Nephron progenitor cell (in vitro differentiated cells): ENCODE measurements at regions not wholly inside any gene's neighbourhood (a gene's known extent, or its start where the extent isn't known, plus 50 kb on each side); places are given as distances from the start of the nearest gene placed in this dataset.

ENCODE experiments used
- DNase-seq: peaks from one replicate; pipeline ENCODE4 v3.0.0; 2021
- H3K27ac Mint-ChIP-seq: 2 replicates; pipeline ENCODE4 v1.8.0; 2021; ENCODE audit warnings: mild to moderate bottlenecking, moderate library complexity, mixed read lengths
- H3K27me3 Mint-ChIP-seq: 2 replicates; pipeline ENCODE4 v1.8.0; 2021; ENCODE audit warnings: mild to moderate bottlenecking, low read depth, mixed read lengths; ENCODE audit not compliant: poor library complexity
- H3K36me3 Mint-ChIP-seq: 2 replicates; pipeline ENCODE4 v1.8.0; 2021; ENCODE audit warnings: low read depth, mixed read lengths
- H3K4me1 Mint-ChIP-seq: 2 replicates; pipeline ENCODE4 v1.8.0; 2021; ENCODE audit warnings: mixed read lengths
- H3K4me3 Mint-ChIP-seq: 2 replicates; pipeline ENCODE4 v1.8.0; 2021; ENCODE audit warnings: mild to moderate bottlenecking, moderate library complexity, mixed read lengths
- H3K9me3 Mint-ChIP-seq: 2 replicates; pipeline ENCODE4 v1.8.0; 2021; ENCODE audit warnings: mild to moderate bottlenecking, moderate library complexity, mixed read lengths
- CTCF ChIP-seq: fragments of 200-600 bp; sonication (generic); IDR thresholded peaks from 2 replicates; pipeline ENCODE4 v1.5.0; 2021; ENCODE audit warnings: antibody characterized with exemption

DNA sequence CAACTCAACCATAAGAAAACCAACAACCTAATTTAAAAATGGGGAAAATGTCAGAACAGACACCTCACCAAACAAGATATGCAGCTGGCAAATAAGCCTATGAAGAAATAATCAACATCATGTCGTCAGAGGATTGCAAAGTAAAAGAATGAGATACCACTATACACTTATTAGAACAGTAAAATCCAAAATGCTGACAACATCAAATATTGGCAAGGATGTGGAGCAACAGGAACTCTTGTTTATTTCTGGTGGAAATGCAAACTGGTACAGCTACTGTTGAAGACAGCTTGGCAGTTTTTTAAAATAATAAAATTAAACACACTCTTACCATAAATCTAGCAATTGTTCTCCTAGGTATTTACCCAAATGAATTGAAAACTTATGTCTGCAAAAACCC lies 140.7 kb upstream of the B3GAT1 start:
- no peak overlapping the region for H3K4me3 Mint-ChIP-seq
- no peak overlapping the region for H3K27ac Mint-ChIP-seq
- H3K9me3 Mint-ChIP-seq, result peaks cover 17% of the 10 kb centered on the region
- H3K36me3 Mint-ChIP-seq, result no peaks in the 10 kb centered on the region
- H3K4me1 Mint-ChIP-seq, result no peaks in the 10 kb centered on the region
- no peak for TF ChIP-seq CTCF
- H3K27me3 Mint-ChIP-seq, result peaks cover 24% of the 10 kb centered on the region
- no peak for DNase-seq

DNA sequence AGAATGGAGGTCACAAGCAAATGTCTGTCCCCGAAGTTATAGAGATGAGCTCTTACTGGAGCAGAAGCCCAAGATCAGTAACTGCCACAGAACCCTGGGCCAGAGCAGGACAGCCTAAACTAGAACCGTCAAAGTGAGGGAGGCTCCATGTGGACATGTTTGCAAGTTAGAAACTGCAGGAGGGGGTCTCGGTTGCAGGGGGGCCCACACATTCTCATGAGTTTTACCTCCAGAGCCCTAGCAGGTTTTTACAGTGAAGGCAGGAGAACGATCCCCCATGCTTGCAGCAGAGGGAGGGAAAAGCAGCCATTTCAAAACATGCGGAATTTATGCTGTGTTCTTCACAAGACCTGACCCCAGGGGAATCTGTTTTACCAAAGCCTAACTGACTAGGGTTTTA lies 133.5 kb upstream of the B3GAT1 start:
- H3K9me3 Mint-ChIP-seq, result peaks cover 8% of the 10 kb centered on the region
- no peak overlapping the region for H3K4me3 Mint-ChIP-seq
- TF ChIP-seq CTCF, result no peak
- no peaks in the 10 kb centered on the region for H3K4me1 Mint-ChIP-seq
- no peak for DNase-seq
- peaks cover 16% of the 10 kb centered on the region for H3K27me3 Mint-ChIP-seq
- H3K27ac Mint-ChIP-seq, result no peak overlapping the region
- no peaks in the 10 kb centered on the region for H3K36me3 Mint-ChIP-seq

DNA sequence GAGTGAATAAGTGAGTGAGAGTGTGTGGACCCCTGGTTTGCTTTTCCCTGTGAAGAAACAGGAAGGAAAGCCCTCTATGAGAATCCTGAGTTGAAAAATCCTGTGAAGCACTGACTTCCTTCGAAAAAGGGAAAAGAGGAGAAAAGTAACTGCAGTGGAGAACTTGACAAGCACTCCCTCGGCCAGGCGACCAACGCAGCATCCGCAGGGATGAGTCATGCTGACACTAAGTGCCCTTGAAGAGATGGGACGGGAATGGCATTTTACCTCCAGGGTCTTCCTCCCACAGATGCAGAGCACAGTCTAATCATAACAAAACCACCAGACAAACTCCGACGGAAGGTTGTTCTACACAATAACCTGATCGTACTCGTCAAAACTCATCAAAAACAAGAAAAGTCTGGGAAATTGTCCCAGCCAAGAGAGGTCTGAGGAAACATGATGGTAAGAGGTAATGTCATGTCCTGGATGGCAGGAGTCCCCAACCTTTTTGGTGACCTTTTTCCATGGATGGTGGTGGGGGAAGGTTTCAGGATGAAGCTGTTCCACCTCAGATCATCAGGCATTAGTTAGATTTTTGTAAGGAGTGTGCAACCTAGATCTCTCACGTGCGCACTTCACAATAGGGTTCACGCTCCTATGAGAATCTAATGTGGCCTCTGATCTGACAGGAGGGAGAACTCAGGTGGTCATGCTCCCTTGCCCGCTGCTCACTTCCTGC lies 132.2 kb upstream of the B3GAT1 start:
- no peak for TF ChIP-seq CTCF
- Mint-ChIP-seq H3K27me3 (peaks cover 16% of the 10 kb centered on the region), H3K27ac (no peak overlapping the region), H3K4me3 (no peak overlapping the region), H3K36me3 (no peaks in the 10 kb centered on the region), H3K4me1 (peaks cover under 1% of the 10 kb centered on the region), H3K9me3 (peaks cover 5% of the 10 kb centered on the region)
- DNase-seq, result no peak

GRCh38 chr11:134543645-134544044 lies 131.6 kb upstream of the B3GAT1 start:
- peaks cover 4% of the 10 kb centered on the region for H3K9me3 Mint-ChIP-seq
- TF ChIP-seq CTCF, result no peak
- DNase-seq, result no peak
- H3K36me3 Mint-ChIP-seq, result no peaks in the 10 kb centered on the region
- peaks cover 16% of the 10 kb centered on the region for H3K27me3 Mint-ChIP-seq
- peaks cover 7% of the 10 kb centered on the region for H3K4me1 Mint-ChIP-seq
- no peak overlapping the region for H3K27ac Mint-ChIP-seq
- no peak overlapping the region for H3K4me3 Mint-ChIP-seq

DNA sequence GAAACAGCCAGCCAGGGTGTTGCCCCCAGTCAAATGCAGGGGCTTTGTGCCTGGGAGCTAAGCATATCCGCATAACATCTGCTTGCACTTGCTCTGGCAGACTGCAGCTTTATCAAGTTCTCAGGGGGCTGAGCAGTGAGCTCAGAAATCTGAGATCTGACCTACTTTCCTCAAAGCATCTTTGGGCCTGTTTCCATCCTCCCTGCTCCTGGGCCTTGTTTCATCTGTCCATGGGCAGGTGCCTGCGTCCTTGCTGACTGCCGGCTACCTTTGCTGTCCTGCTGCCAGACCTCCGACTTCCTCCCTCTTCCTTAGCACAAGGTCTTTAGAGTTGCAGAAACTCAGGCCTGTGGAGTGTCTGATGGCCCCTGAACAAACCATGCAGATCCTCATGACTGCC lies 131.2 kb upstream of the B3GAT1 start:
- no peak for TF ChIP-seq CTCF
- Mint-ChIP-seq H3K4me3 (no peak overlapping the region), H3K9me3 (no peaks in the 10 kb centered on the region), H3K27me3 (peaks cover 19% of the 10 kb centered on the region), H3K27ac (no peak overlapping the region), H3K36me3 (no peaks in the 10 kb centered on the region), H3K4me1 (peaks cover 11% of the 10 kb centered on the region)
- DNase-seq, result no peak
